HCEC 1CT (cell line): ENCODE measurements at regions not wholly inside any gene's neighbourhood (a gene's known extent, or its start where the extent isn't known, plus 50 kb on each side); places are given as distances from the start of the nearest gene placed in this dataset.

Experiments
- DNase-seq: peaks from one replicate; pipeline ENCODE4 v3.0.0-alpha.2; 2017

GRCh38 chr4:156643826-156644225, 327.8 kb downstream of the PDGFC start:
- no peak for DNase-seq

- no peak for DNase-seq
These were observed 329.4 kb downstream of the PDGFC start for GRCh38 chr4:156642161-156642560.

GRCh38 chr4:156638925-156639605, 332.5 kb downstream of the PDGFC start:
- no peak for DNase-seq

- no peak for DNase-seq
These were observed 333.3 kb downstream of the PDGFC start for GRCh38 chr4:156638334-156638733.

GRCh38 chr4:156636381-156636780, 335.2 kb downstream of the PDGFC start:
- DNase-seq = no peak

- no peak for DNase-seq
These were observed 336.5 kb downstream of the PDGFC start for GRCh38 chr4:156635051-156635450.

GRCh38 chr4:156634612-156635011, 337.0 kb downstream of the PDGFC start:
- DNase-seq = no peak

- no peak for DNase-seq
These were observed 337.8 kb downstream of the PDGFC start for GRCh38 chr4:156633847-156634246.

- no peak for DNase-seq
These were observed 342.7 kb downstream of the PDGFC start for GRCh38 chr4:156628858-156629257.

- DNase-seq = no peak
These were observed 348.2 kb downstream of the PDGFC start for GRCh38 chr4:156623376-156623775.

- no peak for DNase-seq
These were observed 350.8 kb downstream of the PDGFC start for GRCh38 chr4:156620786-156621185.

GRCh38 chr4:156619154-156619934, 352.3 kb downstream of the PDGFC start:
- DNase-seq = no peak

GRCh38 chr4:156615066-156615531, 356.5 kb downstream of the PDGFC start:
- DNase-seq = peak; percentile 49

GRCh38 chr4:156614536-156614935, 357.1 kb downstream of the PDGFC start:
- DNase-seq = no peak

- DNase-seq = no peak
These were observed 362.2 kb downstream of the PDGFC start for GRCh38 chr4:156609421-156609820.

GRCh38 chr4:156608651-156609050, 362.9 kb downstream of the PDGFC start:
- DNase-seq = no peak

GRCh38 chr4:156607478-156607857, 364.1 kb downstream of the PDGFC start:
- DNase-seq = no peak

GRCh38 chr4:156606554-156607477, 364.8 kb downstream of the PDGFC start:
- DNase-seq = peak; percentile 35

GRCh38 chr4:156598138-156598681, 373.4 kb downstream of the PDGFC start:
- peak; percentile 25 for DNase-seq

- DNase-seq = no peak
These were observed 374.8 kb downstream of the PDGFC start for GRCh38 chr4:156596706-156597329.

- DNase-seq = no peak
These were observed 375.6 kb downstream of the PDGFC start for GRCh38 chr4:156596026-156596425.

- no peak for DNase-seq
These were observed 376.6 kb downstream of the PDGFC start for GRCh38 chr4:156595041-156595440.
